B cell (primary cell): ENCODE measurements at regions not wholly inside any gene's neighbourhood (a gene's known extent, or its start where the extent isn't known, plus 50 kb on each side); places are given as distances from the start of the nearest gene placed in this dataset.

Experiments
- CTCF ChIP-seq: fragments of 200-600 bp; IDR thresholded peaks from one replicate; pipeline ENCODE4 v1.8.0; 2022; ENCODE audit warnings: antibody characterized with exemption, mild to moderate bottlenecking
- EZH2 ChIP-seq: IDR thresholded peaks from 2 replicates; pipeline ENCODE4 v1.6.1; 2012; ENCODE audit warnings: borderline replicate concordance, low read depth, mild to moderate bottlenecking, moderate library complexity, low read length; ENCODE audit not compliant: insufficient read depth, poor library complexity, severe bottlenecking

GRCh38 chr2:128438586-128438985, 119.9 kb upstream of the HS6ST1 start:
- TF ChIP-seq CTCF = no peak
- TF ChIP-seq EZH2 = no peak
